GM23338 (cell line): ENCODE measurements at regions not wholly inside any gene's neighbourhood (a gene's known extent, or its start where the extent isn't known, plus 50 kb on each side); places are given as distances from the start of the nearest gene placed in this dataset.

Experiments
- ATAC-seq: fragments of 200-7000 bp; cut with Tn5 transposase; 3 replicates; pipeline ENCODE4 v1.9.1; 2020
- DNase-seq: peaks from one replicate; pipeline ENCODE4 v3.0.0-alpha.2; 2015; ENCODE audit warnings: low spot score
- H2AFZ ChIP-seq: fragments of 200-600 bp; sonication (generic); 2 replicates; pipeline ENCODE4 v1.8.0; 2016; ENCODE audit warnings: antibody characterized with exemption, mild to moderate bottlenecking, moderate library complexity
- H3F3A ChIP-seq: fragments of 200-600 bp; sonication (generic); replicated peaks from 2 replicates; pipeline ENCODE4 v1.8.0; 2017; ENCODE audit warnings: antibody characterized with exemption, mixed run types, low read depth
- H3K27ac ChIP-seq: fragments of 200-600 bp; sonication (generic); 2 replicates; pipeline ENCODE4 v1.6.1; 2016; ENCODE audit warnings: low read depth
- H3K27me3 ChIP-seq: fragments of 200-600 bp; sonication (generic); 2 replicates; pipeline ENCODE4 v1.8.0; 2016; ENCODE audit warnings: mild to moderate bottlenecking, mixed run types, moderate library complexity; ENCODE audit not compliant: insufficient read depth
- H3K36me3 ChIP-seq: fragments of 200-600 bp; sonication (generic); 2 replicates; pipeline ENCODE4 v1.8.0; 2016; ENCODE audit warnings: mild to moderate bottlenecking; ENCODE audit not compliant: insufficient read depth
- H3K4me1 ChIP-seq: fragments of 200-600 bp; sonication (generic); 2 replicates; pipeline ENCODE4 v1.8.0; 2016; ENCODE audit warnings: mild to moderate bottlenecking, moderate library complexity; ENCODE audit not compliant: insufficient read depth
- H3K4me2 ChIP-seq: fragments of 200-600 bp; sonication (generic); 2 replicates; pipeline ENCODE4 v1.7.1; 2017; ENCODE audit warnings: mixed run types
- H3K4me3 ChIP-seq: fragments of 200-600 bp; sonication (generic); 2 replicates; pipeline ENCODE4 v1.6.1; 2016; ENCODE audit warnings: mixed run types
- H3K79me2 ChIP-seq: fragments of 200-600 bp; sonication (generic); replicated peaks from 2 replicates; pipeline ENCODE4 v1.8.0; 2017; ENCODE audit warnings: mild to moderate bottlenecking; ENCODE audit not compliant: insufficient read depth
- H3K9me2 ChIP-seq: fragments of 200-600 bp; sonication (generic); 2 replicates; pipeline ENCODE4 v1.8.0; 2017; ENCODE audit not compliant: insufficient read depth
- H4K20me1 ChIP-seq: fragments of 200-600 bp; sonication (generic); replicated peaks from 2 replicates; pipeline ENCODE4 v1.8.0; 2017; ENCODE audit warnings: mild to moderate bottlenecking; ENCODE audit not compliant: insufficient read depth
- H3K27ac Mint-ChIP-seq: 2 replicates; pipeline ENCODE4 v1.8.0; 2020; ENCODE audit warnings: inconsistent platforms, mild to moderate bottlenecking, moderate library complexity, mixed read lengths
- H3K27me3 Mint-ChIP-seq: 3 replicates; pipeline ENCODE4 v1.8.0; 2022; ENCODE audit warnings: low read depth, mild to moderate bottlenecking, moderate library complexity, mixed read lengths, inconsistent platforms; ENCODE audit not compliant: insufficient read depth, poor library complexity
- H3K36me3 Mint-ChIP-seq: 3 replicates; pipeline ENCODE4 v1.8.0; 2021; ENCODE audit warnings: low read depth, mild to moderate bottlenecking, inconsistent platforms, moderate library complexity, mixed read lengths
- H3K4me1 Mint-ChIP-seq: 3 replicates; pipeline ENCODE4 v1.8.0; 2020; ENCODE audit warnings: mild to moderate bottlenecking, inconsistent platforms, mixed read lengths
- H3K4me3 Mint-ChIP-seq: 3 replicates; pipeline ENCODE4 v1.8.0; 2021; ENCODE audit warnings: moderate library complexity, mild to moderate bottlenecking, inconsistent platforms, mixed read lengths
- H3K9me3 Mint-ChIP-seq: 3 replicates; pipeline ENCODE4 v1.8.0; 2020; ENCODE audit warnings: moderate library complexity, mild to moderate bottlenecking, inconsistent platforms, mixed read lengths
- CREB1 ChIP-seq: fragments of 250-450 bp; sonication (Bioruptor Pico); IDR thresholded peaks from 2 replicates; pipeline ENCODE4 v1.5.0; 2020; ENCODE audit warnings: low read depth, mild to moderate bottlenecking, moderate library complexity
- EZH2 ChIP-seq: fragments of 200-600 bp; sonication (generic); IDR thresholded peaks from one replicate; pipeline ENCODE4 v1.8.0; 2017; ENCODE audit warnings: antibody characterized with exemption, mild to moderate bottlenecking, low read depth; ENCODE audit not compliant: unreplicated experiment
- EZH2phosphoT487 ChIP-seq: fragments of 200-600 bp; sonication (generic); IDR thresholded peaks from one replicate; pipeline ENCODE4 v1.8.1; 2018; ENCODE audit warnings: antibody characterized with exemption; ENCODE audit not compliant: unreplicated experiment
- JUNB ChIP-seq: IDR thresholded peaks from one replicate; pipeline ENCODE4 v1.6.1; 2016; ENCODE audit warnings: antibody characterized with exemption; ENCODE audit not compliant: unreplicated experiment
- NANOG ChIP-seq: IDR thresholded peaks from 2 replicates; pipeline ENCODE4 v1.6.1; 2016; ENCODE audit warnings: antibody characterized with exemption, borderline replicate concordance
- POLR2AphosphoS5 ChIP-seq: IDR thresholded peaks from 2 replicates; pipeline ENCODE4 v1.6.1; 2016; ENCODE audit warnings: antibody characterized with exemption, low read depth
- REST ChIP-seq: IDR thresholded peaks from one replicate; pipeline ENCODE4 v1.6.1; 2018; ENCODE audit warnings: antibody characterized with exemption; ENCODE audit not compliant: unreplicated experiment
- STAT1 ChIP-seq: IDR thresholded peaks from one replicate; pipeline ENCODE4 v1.6.1; 2016; ENCODE audit warnings: antibody characterized with exemption; ENCODE audit not compliant: unreplicated experiment
- ZNF114 ChIP-seq: fragments of 250-450 bp; sonication (Bioruptor Pico); IDR thresholded peaks from 2 replicates; pipeline ENCODE4 v1.5.0; 2020; ENCODE audit warnings: mild to moderate bottlenecking, moderate library complexity
- ZNF331 ChIP-seq: fragments of 250-450 bp; sonication (Bioruptor Pico); IDR thresholded peaks from 2 replicates; pipeline ENCODE4 v1.5.0; 2020; ENCODE audit warnings: low read depth, mild to moderate bottlenecking, moderate library complexity
- TF ChIP-seq, protein P1 (sequence below), 2 experiments: fragments of 200-600 bp in 1 of 2; sonication (generic) in 1 of 2; conservative IDR thresholded peaks; 2 replicates each; pipeline versions ENCODE4 v1.5.1 to v1.6.1; 2016 to 2017; ENCODE audit warnings: antibody characterized with exemption in 2 of 2, low read depth in 2 of 2, mild to moderate bottlenecking in 2 of 2, moderate library complexity in 1 of 2
- TF ChIP-seq, protein P2 (sequence below): IDR thresholded peaks from 2 replicates; pipeline ENCODE4 v1.6.1; 2016; ENCODE audit warnings: antibody characterized with exemption

- TF ChIP-seq, protein P1, sequence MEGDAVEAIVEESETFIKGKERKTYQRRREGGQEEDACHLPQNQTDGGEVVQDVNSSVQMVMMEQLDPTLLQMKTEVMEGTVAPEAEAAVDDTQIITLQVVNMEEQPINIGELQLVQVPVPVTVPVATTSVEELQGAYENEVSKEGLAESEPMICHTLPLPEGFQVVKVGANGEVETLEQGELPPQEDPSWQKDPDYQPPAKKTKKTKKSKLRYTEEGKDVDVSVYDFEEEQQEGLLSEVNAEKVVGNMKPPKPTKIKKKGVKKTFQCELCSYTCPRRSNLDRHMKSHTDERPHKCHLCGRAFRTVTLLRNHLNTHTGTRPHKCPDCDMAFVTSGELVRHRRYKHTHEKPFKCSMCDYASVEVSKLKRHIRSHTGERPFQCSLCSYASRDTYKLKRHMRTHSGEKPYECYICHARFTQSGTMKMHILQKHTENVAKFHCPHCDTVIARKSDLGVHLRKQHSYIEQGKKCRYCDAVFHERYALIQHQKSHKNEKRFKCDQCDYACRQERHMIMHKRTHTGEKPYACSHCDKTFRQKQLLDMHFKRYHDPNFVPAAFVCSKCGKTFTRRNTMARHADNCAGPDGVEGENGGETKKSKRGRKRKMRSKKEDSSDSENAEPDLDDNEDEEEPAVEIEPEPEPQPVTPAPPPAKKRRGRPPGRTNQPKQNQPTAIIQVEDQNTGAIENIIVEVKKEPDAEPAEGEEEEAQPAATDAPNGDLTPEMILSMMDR (conservative IDR thresholded peaks at IDR 0.05; ENCODE audit: low read depth in 2 of 2), result no peak
- TF ChIP-seq STAT1 (no peak), NANOG (no peak), JUNB (no peak), ZNF331 (CRISPR knock-in tag) (no peak)
These were observed 72.6 kb downstream of the BBS10 start (continued) for GRCh38 chr12:76275511-76276093.

GRCh38 chr12:76274420-76275083 lies 73.7 kb downstream of the BBS10 start:
- H3K9me2 ChIP-seq, result peaks cover 4% of the 10 kb centered on the region
- no peaks in the 10 kb centered on the region for H3F3A ChIP-seq
- no peaks in the 10 kb centered on the region for H3K27me3 Mint-ChIP-seq
- H3K27ac ChIP-seq, result no peak overlapping the region
- no peak overlapping the region for H3K4me3 ChIP-seq
- no peaks in the 10 kb centered on the region for H3K9me3 Mint-ChIP-seq
- no peaks in the 10 kb centered on the region for H3K36me3 ChIP-seq
- no peaks in the 10 kb centered on the region for H3K79me2 ChIP-seq
- no peak overlapping the region for H3K4me3 Mint-ChIP-seq
- peaks cover 15% of the 10 kb centered on the region for H3K4me1 ChIP-seq
- H4K20me1 ChIP-seq, result no peaks in the 10 kb centered on the region
- no peaks in the 10 kb centered on the region for H3K36me3 Mint-ChIP-seq
- no peak for ATAC-seq
- DNase-seq, result no peak
- H3K4me2 ChIP-seq, result no peak overlapping the region
- H3K27me3 ChIP-seq, result no peaks in the 10 kb centered on the region
- H3K4me1 Mint-ChIP-seq, result peaks cover 4% of the 10 kb centered on the region
- H3K27ac Mint-ChIP-seq, result no peak overlapping the region
- no peak overlapping the region for H2AFZ ChIP-seq
- TF ChIP-seq CREB1 (CRISPR knock-in tag) (no peak), POLR2AphosphoS5 (no peak), JUNB (no peak), EZH2phosphoT487 (no peak), NANOG (no peak), EZH2 (no peak), REST (no peak), ZNF114 (CRISPR knock-in tag) (no peak), ZNF331 (CRISPR knock-in tag) (no peak), STAT1 (no peak)
- TF ChIP-seq, protein P2, sequence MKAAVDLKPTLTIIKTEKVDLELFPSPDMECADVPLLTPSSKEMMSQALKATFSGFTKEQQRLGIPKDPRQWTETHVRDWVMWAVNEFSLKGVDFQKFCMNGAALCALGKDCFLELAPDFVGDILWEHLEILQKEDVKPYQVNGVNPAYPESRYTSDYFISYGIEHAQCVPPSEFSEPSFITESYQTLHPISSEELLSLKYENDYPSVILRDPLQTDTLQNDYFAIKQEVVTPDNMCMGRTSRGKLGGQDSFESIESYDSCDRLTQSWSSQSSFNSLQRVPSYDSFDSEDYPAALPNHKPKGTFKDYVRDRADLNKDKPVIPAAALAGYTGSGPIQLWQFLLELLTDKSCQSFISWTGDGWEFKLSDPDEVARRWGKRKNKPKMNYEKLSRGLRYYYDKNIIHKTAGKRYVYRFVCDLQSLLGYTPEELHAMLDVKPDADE, result no peak
- TF ChIP-seq, protein P1 (conservative IDR thresholded peaks at IDR 0.05; ENCODE audit: low read depth in 2 of 2), result no peak
